Uterus (tissue), 2 donors: ENCODE measurements at regions not wholly inside any gene's neighbourhood (a gene's known extent, or its start where the extent isn't known, plus 50 kb on each side); places are given as distances from the start of the nearest gene placed in this dataset.

Experiments
- CTCF ChIP-seq, 4 experiments: fragments of 200-600 bp in 2 of 4; fragments of 450-650 bp in 2 of 4; sonication (generic) in 2 of 4; IDR thresholded peaks; one replicate each; pipeline ENCODE4 v1.5.1; 2016 to 2019; ENCODE audit warnings: antibody characterized with exemption in 4 of 4, mild to moderate bottlenecking in 2 of 4, moderate library complexity in 1 of 4
- POLR2A ChIP-seq, 2 donors: fragments of 450-650 bp; IDR thresholded peaks; one replicate each; pipeline ENCODE4 v1.6.1; 2016; ENCODE audit warnings: antibody characterized with exemption in 2 of 2, mild to moderate bottlenecking in 1 of 2, moderate library complexity in 1 of 2

GRCh38 chr13:90293793-90294361 lies 1053.6 kb upstream of the MIR17HG start:
- TF ChIP-seq CTCF (IDR thresholded peaks at IDR 0.05) (no peak), POLR2A (IDR thresholded peaks at IDR 0.05) (no peak)
